BE2C (cell line): ENCODE measurements at regions not wholly inside any gene's neighbourhood (a gene's known extent, or its start where the extent isn't known, plus 50 kb on each side); places are given as distances from the start of the nearest gene placed in this dataset.

ENCODE experiments used
- DNase-seq: peaks from one replicate; pipeline ENCODE4 v3.0.0-alpha.2; 2020
- H3K27me3 ChIP-seq: fragments of 250-450 bp; sonication (Bioruptor Pico); 2 replicates; pipeline ENCODE4 v1.5.1; 2020; ENCODE audit warnings: mild to moderate bottlenecking
- H3K36me3 ChIP-seq: fragments of 250-450 bp; sonication (Bioruptor Pico); 2 replicates; pipeline ENCODE4 v1.5.1; 2020; ENCODE audit warnings: mild to moderate bottlenecking
- H3K4me1 ChIP-seq: fragments of 250-450 bp; sonication (Bioruptor Pico); 2 replicates; pipeline ENCODE4 v1.5.1; 2020
- H3K4me3 ChIP-seq: 2 replicates; pipeline ENCODE4 v1.5.1; 2011; ENCODE audit warnings: low read depth, low read length
- H3K9me3 ChIP-seq: fragments of 250-450 bp; sonication (Bioruptor Pico); 2 replicates; pipeline ENCODE4 v1.5.1; 2020
- CTCF ChIP-seq: IDR thresholded peaks from 2 replicates; pipeline ENCODE4 v1.5.1; 2012; ENCODE audit warnings: mild to moderate bottlenecking, low read depth, low read length

- Histone ChIP-seq H3K4me3 (no peak overlapping the region), H3K27me3 (no peaks in the 10 kb centered on the region), H3K36me3 (no peaks in the 10 kb centered on the region), H3K9me3 (no peaks in the 10 kb centered on the region), H3K4me1 (no peaks in the 10 kb centered on the region)
- no peak for DNase-seq
- no peak for TF ChIP-seq CTCF
Measured at GRCh38 chr11:8740129-8740528, 57.5 kb downstream of the RPL27A start.

GRCh38 chr11:8744423-8744822, 61.8 kb downstream of the RPL27A start:
- no peaks in the 10 kb centered on the region for H3K36me3 ChIP-seq
- H3K4me1 ChIP-seq: no peaks in the 10 kb centered on the region
- H3K4me3 ChIP-seq: no peak overlapping the region
- no peak for TF ChIP-seq CTCF
- no peaks in the 10 kb centered on the region for H3K27me3 ChIP-seq
- no peaks in the 10 kb centered on the region for H3K9me3 ChIP-seq
- no peak for DNase-seq

GRCh38 chr11:8745431-8746253, 63.0 kb downstream of the RPL27A start:
- H3K36me3 ChIP-seq: no peaks in the 10 kb centered on the region
- TF ChIP-seq CTCF: no peak
- H3K4me1 ChIP-seq: no peaks in the 10 kb centered on the region
- H3K27me3 ChIP-seq: no peaks in the 10 kb centered on the region
- DNase-seq: no peak
- H3K4me3 ChIP-seq: no peak overlapping the region
- no peaks in the 10 kb centered on the region for H3K9me3 ChIP-seq

DNA sequence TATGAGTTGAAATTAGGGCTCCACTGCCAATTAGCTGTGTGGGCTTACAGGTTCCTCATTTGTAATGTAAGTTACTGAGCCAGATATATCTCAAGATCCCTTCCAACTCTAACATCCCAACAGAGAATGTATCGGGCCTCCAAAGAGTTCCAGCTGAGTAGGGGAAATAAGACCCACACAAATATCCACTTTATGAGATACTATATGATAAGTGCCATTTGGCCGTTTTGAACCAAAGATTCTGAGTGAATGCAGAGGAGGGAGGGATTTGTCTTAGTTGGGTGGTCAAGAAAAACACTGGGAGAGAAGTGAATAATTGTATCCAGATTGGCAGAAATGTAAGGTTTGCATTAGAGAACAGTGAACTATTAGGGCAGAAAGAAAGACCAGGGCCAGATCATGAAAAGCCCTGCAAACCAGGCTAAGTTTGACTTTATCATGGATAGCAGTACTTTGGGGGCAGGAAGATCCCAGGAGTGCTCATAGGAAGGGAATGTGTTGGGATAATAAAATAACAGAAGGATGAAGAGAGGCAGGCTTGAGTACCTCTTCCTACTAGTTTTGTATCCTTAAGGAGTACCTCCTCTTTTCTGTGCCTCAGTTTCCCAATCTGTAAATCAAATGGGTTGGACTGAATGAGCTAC, 63.9 kb downstream of the RPL27A start:
- DNase-seq: no peak
- no peak for TF ChIP-seq CTCF
- H3K27me3 ChIP-seq: no peaks in the 10 kb centered on the region
- H3K4me1 ChIP-seq: no peaks in the 10 kb centered on the region
- no peak overlapping the region for H3K4me3 ChIP-seq
- no peaks in the 10 kb centered on the region for H3K9me3 ChIP-seq
- no peaks in the 10 kb centered on the region for H3K36me3 ChIP-seq

DNA sequence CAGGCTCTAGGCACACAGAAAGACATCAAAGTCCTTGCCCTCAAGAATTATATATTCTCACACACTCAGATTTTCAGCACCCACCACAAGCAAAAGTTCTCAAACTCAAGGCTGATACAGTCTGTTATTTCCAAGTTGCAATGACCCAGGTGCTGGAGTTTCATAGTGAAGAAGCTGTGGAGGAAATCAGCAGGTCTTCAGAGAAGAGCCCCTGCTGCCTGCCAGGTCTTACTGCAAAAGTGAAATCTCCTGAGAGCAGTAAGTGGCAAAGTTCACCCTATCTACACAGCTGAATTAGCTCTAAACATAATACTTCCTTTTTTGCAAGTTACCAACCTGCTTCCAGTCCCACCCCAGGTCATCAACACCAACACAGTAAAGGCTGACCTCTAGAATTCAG, 64.6 kb downstream of the RPL27A start:
- Histone ChIP-seq H3K27me3 (no peaks in the 10 kb centered on the region), H3K4me3 (no peak overlapping the region), H3K4me1 (no peaks in the 10 kb centered on the region), H3K36me3 (no peaks in the 10 kb centered on the region), H3K9me3 (no peaks in the 10 kb centered on the region)
- TF ChIP-seq CTCF: no peak
- DNase-seq: no peak

- TF ChIP-seq CTCF: no peak
- DNase-seq: no peak
- Histone ChIP-seq H3K4me3 (no peak overlapping the region), H3K4me1 (no peaks in the 10 kb centered on the region), H3K36me3 (no peaks in the 10 kb centered on the region), H3K9me3 (no peaks in the 10 kb centered on the region), H3K27me3 (no peaks in the 10 kb centered on the region)
Measured at GRCh38 chr11:8748317-8748716, 65.7 kb downstream of the RPL27A start.
